Stomach (tissue), 8 donors: ENCODE measurements at regions not wholly inside any gene's neighbourhood (a gene's known extent, or its start where the extent isn't known, plus 50 kb on each side); places are given as distances from the start of the nearest gene placed in this dataset.

Experiments
- DNase-seq, 2 donors: peaks; one replicate each; pipeline versions ENCODE4 v3.0.0 to v3.0.0-alpha.2; 2013 to 2019
- H3K27ac ChIP-seq, 5 donors: fragments of 200-600 bp in 4 of 5; sonication (generic) in 4 of 5; one replicate each; pipeline ENCODE4 v1.5.1; 2013 to 2019; ENCODE audit warnings: mild to moderate bottlenecking in 1 of 5, moderate library complexity in 1 of 5
- H3K27me3 ChIP-seq, 3 donors: fragments of 200-600 bp; sonication (generic); one replicate each; pipeline ENCODE4 v1.5.1; 2017 to 2019; ENCODE audit warnings: mixed run types in 1 of 3
- H3K36me3 ChIP-seq, 4 donors: fragments of 200-600 bp; sonication (generic); 1 replicate in 3 of 4; 2 replicates in 1 of 4; pipeline ENCODE4 v1.5.1; 2016 to 2019
- H3K4me1 ChIP-seq, 4 donors: fragments of 200-600 bp; sonication (generic); one replicate each; pipeline ENCODE4 v1.5.1; 2016 to 2019
- H3K4me3 ChIP-seq, 4 donors: fragments of 200-600 bp; sonication (generic) in 3 of 4; one replicate each; pipeline ENCODE4 v1.5.1; 2016 to 2019; ENCODE audit warnings: mild to moderate bottlenecking in 1 of 4
- H3K9me3 ChIP-seq, 4 donors: fragments of 200-600 bp; sonication (generic); one replicate each; pipeline ENCODE4 v1.5.1; 2016 to 2019
- EP300 ChIP-seq: sonication (generic); formaldehyde crosslinking; IDR thresholded peaks from one replicate; pipeline ENCODE4 v1.6.1; 2017; ENCODE audit warnings: antibody characterized with exemption
- POLR2A ChIP-seq, 4 donors: fragments of 450-650 bp; IDR thresholded peaks; one replicate each; pipeline ENCODE4 v1.6.1; 2016; ENCODE audit warnings: antibody characterized with exemption in 4 of 4, control low read depth in 2 of 4, mild to moderate bottlenecking in 1 of 4, moderate library complexity in 1 of 4
- POLR2AphosphoS5 ChIP-seq, 3 donors: sonication (generic); formaldehyde crosslinking; IDR thresholded peaks; one replicate each; pipeline ENCODE4 v1.6.1; 2016; ENCODE audit warnings: antibody characterized with exemption in 3 of 3
- WGBS, 5 donors: extraction: QIAGEN DNeasy Blood & Tissue Kit in 3 of 5; methylation state at CpG; one replicate each; pipeline versions ENCODE4 v1.1.5 to v1.1.7; 2013 to 2018; 5-methylcytosine and 5-hydroxymethylcytosine counted together
- intact Hi-C: fragments of 100-400 bp; cut with DNase I; formaldehyde crosslinking; loops from one replicate; pipeline ENCODE4 v1.15.1; 2023; ENCODE audit warnings: low total_unique reads
- TF ChIP-seq, protein P1 (sequence below), 7 experiments: fragments of 450-650 bp in 4 of 7; fragments of 200-600 bp in 3 of 7; sonication (generic) in 3 of 7; IDR thresholded peaks; one replicate each; pipeline ENCODE4 v1.5.1; 2016 to 2019; ENCODE audit warnings: antibody characterized with exemption in 7 of 7, control low read depth in 2 of 7, mild to moderate bottlenecking in 1 of 7
- donor health status: healthy with polysubstance abuse.
- donor health status: Bipolar disorder and iron deficiency.
- donor health status: healthy.

DNA sequence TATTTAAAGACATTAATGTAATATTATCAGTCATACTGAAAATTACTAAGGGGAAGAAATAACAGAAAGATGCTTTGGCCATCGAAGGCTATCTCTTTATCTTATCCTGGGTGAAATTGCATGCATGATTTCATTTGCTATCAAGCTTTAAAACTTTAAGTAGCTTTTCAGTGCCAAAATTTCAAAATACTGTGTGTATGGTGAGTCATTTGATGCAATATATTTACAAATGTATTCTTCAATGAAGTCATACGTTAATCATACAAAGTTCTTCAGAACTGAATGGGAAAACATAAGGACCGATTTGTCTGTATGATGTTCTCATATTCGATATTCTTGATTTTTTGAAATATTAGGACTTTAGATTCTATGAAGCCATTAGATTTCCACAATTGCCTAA lies 1295.8 kb upstream of the AGA start:
- Histone ChIP-seq H3K4me1 (no peaks in the 10 kb centered on the region), H3K27ac (no peak overlapping the region), H3K27me3 (no peaks in the 10 kb centered on the region), H3K9me3 (peaks cover 0 to 7% (median 2%) of the 10 kb centered on the region in 4 donors), H3K4me3 (no peak overlapping the region), H3K36me3 (no peaks in the 10 kb centered on the region)
- WGBS, 5 donors = 86 to 88% (median 87%) methylated on average over 4 of the region's 4 CpGs
- DNase-seq = no peak
- intact Hi-C loops = no loop called here
- TF ChIP-seq EP300 (no peak), POLR2AphosphoS5 (IDR thresholded peaks at IDR 0.05) (no peak), POLR2A (IDR thresholded peaks at IDR 0.05) (no peak)
- TF ChIP-seq, protein P1, sequence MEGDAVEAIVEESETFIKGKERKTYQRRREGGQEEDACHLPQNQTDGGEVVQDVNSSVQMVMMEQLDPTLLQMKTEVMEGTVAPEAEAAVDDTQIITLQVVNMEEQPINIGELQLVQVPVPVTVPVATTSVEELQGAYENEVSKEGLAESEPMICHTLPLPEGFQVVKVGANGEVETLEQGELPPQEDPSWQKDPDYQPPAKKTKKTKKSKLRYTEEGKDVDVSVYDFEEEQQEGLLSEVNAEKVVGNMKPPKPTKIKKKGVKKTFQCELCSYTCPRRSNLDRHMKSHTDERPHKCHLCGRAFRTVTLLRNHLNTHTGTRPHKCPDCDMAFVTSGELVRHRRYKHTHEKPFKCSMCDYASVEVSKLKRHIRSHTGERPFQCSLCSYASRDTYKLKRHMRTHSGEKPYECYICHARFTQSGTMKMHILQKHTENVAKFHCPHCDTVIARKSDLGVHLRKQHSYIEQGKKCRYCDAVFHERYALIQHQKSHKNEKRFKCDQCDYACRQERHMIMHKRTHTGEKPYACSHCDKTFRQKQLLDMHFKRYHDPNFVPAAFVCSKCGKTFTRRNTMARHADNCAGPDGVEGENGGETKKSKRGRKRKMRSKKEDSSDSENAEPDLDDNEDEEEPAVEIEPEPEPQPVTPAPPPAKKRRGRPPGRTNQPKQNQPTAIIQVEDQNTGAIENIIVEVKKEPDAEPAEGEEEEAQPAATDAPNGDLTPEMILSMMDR (IDR thresholded peaks at IDR 0.05) = no peak

DNA sequence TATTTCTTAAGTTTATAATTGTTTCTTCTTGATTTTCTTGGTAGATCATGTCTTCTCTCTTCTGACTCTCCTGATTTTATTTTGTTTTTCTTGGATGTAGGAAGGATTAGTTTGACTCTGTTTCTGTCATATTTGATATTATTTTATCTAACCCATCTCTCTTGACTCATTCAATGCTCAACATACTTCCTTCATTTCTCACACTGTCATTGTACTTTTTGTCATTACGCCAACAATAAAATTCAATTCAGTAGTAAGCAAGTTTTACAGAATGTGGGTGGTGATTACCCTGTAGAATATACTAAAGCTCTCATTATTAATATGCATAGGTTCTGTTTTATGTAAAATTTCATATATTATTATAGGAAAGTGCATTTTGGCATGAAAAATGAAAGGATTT lies 1303.0 kb upstream of the AGA start:
- Histone ChIP-seq H3K27ac (no peak overlapping the region), H3K4me1 (no peaks in the 10 kb centered on the region), H3K4me3 (no peak overlapping the region), H3K9me3 (peaks cover 0 to 7% (median 2%) of the 10 kb centered on the region in 4 donors), H3K36me3 (no peaks in the 10 kb centered on the region), H3K27me3 (no peaks in the 10 kb centered on the region)
- intact Hi-C loops = no loop called here
- TF ChIP-seq EP300 (no peak), POLR2AphosphoS5 (IDR thresholded peaks at IDR 0.05) (no peak), POLR2A (IDR thresholded peaks at IDR 0.05) (no peak)
- TF ChIP-seq, protein P1 (IDR thresholded peaks at IDR 0.05) = no peak
- WGBS, 5 donors = 92 to 97% (median 94%) methylated on average over 1 of the region's 1 CpG
- no peak for DNase-seq

DNA sequence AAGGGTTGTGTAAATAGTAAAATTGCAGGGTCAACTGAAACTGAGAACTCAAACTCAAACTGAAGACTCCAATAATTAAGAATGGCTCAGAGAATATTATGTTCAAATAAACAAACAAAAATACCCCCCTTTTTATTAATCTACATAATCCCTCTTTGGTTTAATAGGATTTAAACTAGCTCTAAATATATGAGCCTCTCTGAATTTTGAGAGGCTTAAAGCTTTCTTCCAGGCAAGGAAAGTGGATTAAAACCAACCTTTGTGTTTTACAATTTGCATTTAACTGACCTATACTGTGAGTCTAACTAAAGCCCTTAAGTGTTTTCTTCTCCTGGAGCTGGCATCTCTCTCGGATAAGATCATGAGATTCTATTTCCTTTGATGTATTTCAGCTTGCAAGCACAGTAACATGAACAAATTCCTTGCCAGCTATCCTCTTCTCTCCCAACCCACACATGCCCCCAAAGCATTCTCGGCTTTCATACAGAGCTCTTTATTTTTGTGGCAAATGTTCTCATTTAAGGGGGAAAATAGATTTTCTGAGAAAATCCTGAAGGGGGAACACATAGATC lies 1310.8 kb upstream of the AGA start:
- intact Hi-C loops = no loop called here
- no peaks in the 10 kb centered on the region for H3K4me1 ChIP-seq

DNA sequence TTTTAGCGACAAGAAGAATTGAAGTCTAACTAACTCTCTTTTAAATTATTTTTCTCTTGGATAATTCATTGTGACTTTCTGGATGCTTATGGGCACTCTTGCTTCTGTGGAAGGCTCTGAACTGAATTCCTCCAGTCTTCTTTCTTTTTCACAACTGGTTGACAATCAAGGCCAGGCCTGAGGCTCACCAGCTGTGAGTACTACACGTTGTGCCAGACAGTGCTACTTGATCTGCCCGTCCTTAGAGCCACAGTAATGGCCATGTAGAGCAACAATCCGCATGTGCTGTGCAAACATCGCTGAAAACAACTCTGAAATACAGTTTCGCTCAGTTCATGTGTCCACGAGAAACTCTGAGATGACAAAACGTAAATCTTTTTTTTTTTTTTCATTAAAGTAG lies 1336.3 kb upstream of the AGA start:
- H3K27me3 ChIP-seq = no peaks in the 10 kb centered on the region
- 67 to 69% (median 68%) methylated on average over 8 of the region's 8 CpGs for WGBS, 5 donors
- no peak overlapping the region for H3K4me3 ChIP-seq
- no peaks in the 10 kb centered on the region for H3K9me3 ChIP-seq
- intact Hi-C loops = no loop called here
- no peak overlapping the region for H3K27ac ChIP-seq
- no peak for DNase-seq
- TF ChIP-seq POLR2AphosphoS5 (IDR thresholded peaks at IDR 0.05) (no peak), POLR2A (IDR thresholded peaks at IDR 0.05) (no peak), EP300 (no peak)
- TF ChIP-seq, protein P1 (IDR thresholded peaks at IDR 0.05) = no peak
- no peaks in the 10 kb centered on the region for H3K4me1 ChIP-seq
- no peaks in the 10 kb centered on the region for H3K36me3 ChIP-seq

More for the DNA sequence above, 1310.8 kb upstream of the AGA start:
- 19 to 29% (median 26%) methylated on average over 2 of the region's 2 CpGs for WGBS, 5 donors
- Histone ChIP-seq H3K9me3 (peaks cover 0 to 4% (median 0%) of the 10 kb centered on the region in 4 donors), H3K36me3 (no peaks in the 10 kb centered on the region), H3K4me3 (no peak overlapping the region), H3K27me3 (no peaks in the 10 kb centered on the region), H3K27ac (no peak overlapping the region)
- DNase-seq = no peak
- TF ChIP-seq, protein P1 (IDR thresholded peaks at IDR 0.05) = no peak
- no peak for TF ChIP-seq POLR2AphosphoS5 (IDR thresholded peaks at IDR 0.05)
